Vagina (tissue), 2 donors: ENCODE measurements at regions not wholly inside any gene's neighbourhood (a gene's known extent, or its start where the extent isn't known, plus 50 kb on each side); places are given as distances from the start of the nearest gene placed in this dataset.

Experiments
- POLR2A ChIP-seq, 2 donors: fragments of 450-650 bp; IDR thresholded peaks; one replicate each; pipeline ENCODE4 v1.6.1; 2017; ENCODE audit warnings: antibody characterized with exemption in 2 of 2, mild to moderate bottlenecking in 2 of 2, moderate library complexity in 2 of 2
- POLR2AphosphoS5 ChIP-seq, 2 donors: sonication (generic); formaldehyde crosslinking; IDR thresholded peaks; one replicate each; pipeline ENCODE4 v1.9.0; 2017; ENCODE audit warnings: antibody characterized with exemption in 2 of 2, mild to moderate bottlenecking in 2 of 2, low read depth in 1 of 2; ENCODE audit not compliant: insufficient read depth in 1 of 2
- TF ChIP-seq, protein P1 (sequence below), 3 experiments: fragments of 450-650 bp in 2 of 3; fragments of 200-600 bp in 1 of 3; sonication (generic) in 1 of 3; IDR thresholded peaks; one replicate each; pipeline ENCODE4 v1.5.1; 2017 to 2019; ENCODE audit warnings: antibody characterized with exemption in 3 of 3, mild to moderate bottlenecking in 2 of 3, moderate library complexity in 2 of 3

DNA sequence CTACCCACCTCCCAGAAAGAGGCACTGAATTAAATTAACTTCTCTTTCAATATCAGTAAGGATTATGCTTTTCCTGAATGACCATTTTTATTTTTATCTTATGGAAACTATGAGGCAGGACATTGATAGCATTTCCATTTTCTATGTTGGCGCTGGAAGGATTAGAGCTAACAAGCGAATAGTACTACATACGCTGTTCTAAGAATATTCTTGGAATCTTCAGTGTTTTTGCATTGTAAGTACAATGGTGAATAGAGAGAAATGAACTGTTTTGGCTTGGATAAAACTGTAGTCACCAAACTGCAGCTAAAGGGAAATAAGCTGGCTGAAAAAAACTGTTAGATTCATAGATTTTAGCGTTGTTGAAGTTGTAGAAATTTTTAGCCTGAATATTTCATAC, 779.0 kb upstream of the ADGRL4 start:
- TF ChIP-seq, protein P1, sequence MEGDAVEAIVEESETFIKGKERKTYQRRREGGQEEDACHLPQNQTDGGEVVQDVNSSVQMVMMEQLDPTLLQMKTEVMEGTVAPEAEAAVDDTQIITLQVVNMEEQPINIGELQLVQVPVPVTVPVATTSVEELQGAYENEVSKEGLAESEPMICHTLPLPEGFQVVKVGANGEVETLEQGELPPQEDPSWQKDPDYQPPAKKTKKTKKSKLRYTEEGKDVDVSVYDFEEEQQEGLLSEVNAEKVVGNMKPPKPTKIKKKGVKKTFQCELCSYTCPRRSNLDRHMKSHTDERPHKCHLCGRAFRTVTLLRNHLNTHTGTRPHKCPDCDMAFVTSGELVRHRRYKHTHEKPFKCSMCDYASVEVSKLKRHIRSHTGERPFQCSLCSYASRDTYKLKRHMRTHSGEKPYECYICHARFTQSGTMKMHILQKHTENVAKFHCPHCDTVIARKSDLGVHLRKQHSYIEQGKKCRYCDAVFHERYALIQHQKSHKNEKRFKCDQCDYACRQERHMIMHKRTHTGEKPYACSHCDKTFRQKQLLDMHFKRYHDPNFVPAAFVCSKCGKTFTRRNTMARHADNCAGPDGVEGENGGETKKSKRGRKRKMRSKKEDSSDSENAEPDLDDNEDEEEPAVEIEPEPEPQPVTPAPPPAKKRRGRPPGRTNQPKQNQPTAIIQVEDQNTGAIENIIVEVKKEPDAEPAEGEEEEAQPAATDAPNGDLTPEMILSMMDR (IDR thresholded peaks at IDR 0.05) = no peak
- no peak for TF ChIP-seq POLR2AphosphoS5 (IDR thresholded peaks at IDR 0.05; ENCODE audit: insufficient read depth in 1 of 2, low read depth in 1 of 2)
- no peak for TF ChIP-seq POLR2A (IDR thresholded peaks at IDR 0.05)
